ENCODE measurements at regions not wholly inside any gene's neighbourhood (a gene's known extent, or its start where the extent isn't known, plus 50 kb on each side); places are given as distances from the start of the nearest gene placed in this dataset.

DNA sequence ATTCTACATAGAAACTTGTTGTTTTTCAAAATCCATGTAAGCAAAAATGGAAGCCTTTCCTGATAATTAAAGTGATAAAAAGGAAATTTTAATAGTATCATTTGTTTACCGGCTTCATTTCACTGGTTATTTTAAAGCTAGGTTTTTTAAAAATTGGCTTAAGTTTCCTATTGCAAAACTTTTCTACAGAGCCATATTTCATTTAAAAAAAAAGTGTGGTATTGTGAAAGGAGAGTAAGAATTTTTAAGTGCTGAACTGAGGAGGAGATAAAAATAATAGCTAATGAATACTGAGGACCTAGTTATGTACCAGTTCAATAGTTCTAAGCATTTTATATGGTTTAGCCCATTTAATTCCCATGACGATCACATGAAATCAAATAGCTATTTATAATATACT, 172.2 kb upstream of the COL1A2 start:
- DNase-seq (ENCODE audit: low read depth in 4 of 4, low spot score in 2 of 4): no peak

GRCh38 chr7:94223375-94224084, 171.2 kb upstream of the COL1A2 start:
- peak in 1 of 4 donors; percentile 11 for DNase-seq (ENCODE audit: low read depth in 4 of 4, low spot score in 2 of 4)

GRCh38 chr7:94228223-94228622, 166.5 kb upstream of the COL1A2 start:
- DNase-seq (ENCODE audit: low read depth in 4 of 4, low spot score in 2 of 4): no peak

- DNase-seq (ENCODE audit: low read depth in 4 of 4, low spot score in 2 of 4): no peak
Observed at GRCh38 chr7:94228678-94229077, 166.0 kb upstream of the COL1A2 start.

GRCh38 chr7:94231305-94231704, 163.4 kb upstream of the COL1A2 start:
- no peak for DNase-seq (ENCODE audit: low read depth in 4 of 4, low spot score in 2 of 4)

DNA sequence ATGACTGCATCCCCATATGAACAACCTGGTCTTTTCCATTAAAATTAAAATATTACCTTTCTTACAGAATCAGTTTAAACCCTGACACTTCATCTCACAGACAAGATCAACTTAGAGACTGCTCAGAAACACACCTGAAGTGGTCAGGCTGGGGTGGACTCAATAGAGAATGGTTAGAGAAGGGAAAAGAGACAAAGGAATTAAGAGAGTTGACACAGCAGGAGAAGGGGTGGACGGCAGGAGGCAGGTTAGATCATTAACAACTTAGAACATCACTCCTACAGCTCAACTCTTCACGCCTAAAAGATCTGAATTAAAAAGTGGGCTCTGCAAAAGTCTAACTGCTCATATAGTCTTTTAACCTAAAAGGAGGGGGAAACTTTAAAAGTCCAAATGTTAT, 157.7 kb upstream of the COL1A2 start:
- no peak for DNase-seq (ENCODE audit: low read depth in 4 of 4, low spot score in 2 of 4)

- DNase-seq (ENCODE audit: low read depth in 4 of 4, low spot score in 2 of 4): no peak
Observed at GRCh38 chr7:94237417-94237816, 157.3 kb upstream of the COL1A2 start.

DNA sequence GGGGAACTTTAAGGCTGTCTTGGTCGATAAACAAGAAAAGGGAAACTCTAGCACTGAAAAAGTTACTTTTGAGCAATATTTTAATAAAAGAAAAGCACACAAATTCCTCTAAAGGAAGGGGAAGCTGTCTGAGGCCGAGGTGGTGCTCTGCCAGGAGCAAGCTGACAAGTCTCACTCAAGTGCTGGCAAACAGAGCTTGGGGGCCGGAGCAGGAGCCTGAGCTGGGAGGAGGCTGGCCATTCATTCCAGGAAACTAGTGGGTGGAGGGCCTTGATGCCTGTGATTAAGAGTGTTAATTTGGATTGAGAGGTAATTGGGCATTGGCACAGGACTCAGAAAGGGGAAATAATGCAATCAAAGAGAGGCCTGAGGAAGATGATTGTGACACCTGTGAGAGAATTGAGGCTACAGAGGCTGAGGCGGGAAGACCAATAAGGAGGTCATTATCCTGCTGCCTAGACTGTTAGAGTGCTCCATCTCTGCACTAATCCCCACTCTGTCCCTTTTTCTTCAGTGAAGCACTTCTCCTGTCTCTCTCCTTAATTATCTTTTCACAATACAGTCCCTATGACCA, 154.9 kb upstream of the COL1A2 start:
- no peak for DNase-seq (ENCODE audit: low read depth in 4 of 4, low spot score in 2 of 4)

- DNase-seq (ENCODE audit: low read depth in 4 of 4, low spot score in 2 of 4): no peak
Observed at GRCh38 chr7:94240902-94241301, 153.8 kb upstream of the COL1A2 start.

GRCh38 chr7:94241402-94241925, 153.2 kb upstream of the COL1A2 start:
- DNase-seq (ENCODE audit: low read depth in 4 of 4, low spot score in 2 of 4): no peak

DNA sequence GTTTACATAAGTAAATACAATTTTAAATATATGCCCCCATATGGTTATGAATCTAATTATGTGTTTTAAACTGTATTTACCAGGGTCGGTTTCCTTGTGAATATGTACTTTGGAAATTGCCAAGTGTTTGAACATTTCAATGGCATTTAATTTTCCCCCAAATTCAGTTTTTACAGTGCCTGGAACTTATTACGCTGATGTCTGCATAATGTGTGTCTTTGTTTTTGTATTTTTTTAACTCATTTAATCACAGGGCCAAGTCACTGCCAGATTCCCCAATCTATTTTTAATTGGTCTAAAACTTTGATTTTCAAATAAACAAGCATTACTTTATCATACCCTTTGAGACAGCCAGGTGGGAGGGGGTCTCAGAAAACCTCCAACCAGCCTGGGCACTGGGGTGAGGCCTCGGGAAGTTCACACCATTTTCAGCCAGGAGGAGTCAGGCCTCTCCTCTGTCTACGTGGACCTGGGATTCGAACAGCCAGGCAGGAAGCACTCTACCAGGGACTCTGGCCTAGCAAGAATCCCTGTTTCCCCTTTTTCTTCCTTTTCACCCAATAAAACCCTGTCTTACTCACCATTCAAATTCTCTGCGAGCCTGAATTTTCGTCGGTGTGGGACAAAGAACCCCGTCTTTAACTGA, 151.5 kb upstream of the COL1A2 start:
- DNase-seq (ENCODE audit: low read depth in 4 of 4, low spot score in 2 of 4): no peak

DNA sequence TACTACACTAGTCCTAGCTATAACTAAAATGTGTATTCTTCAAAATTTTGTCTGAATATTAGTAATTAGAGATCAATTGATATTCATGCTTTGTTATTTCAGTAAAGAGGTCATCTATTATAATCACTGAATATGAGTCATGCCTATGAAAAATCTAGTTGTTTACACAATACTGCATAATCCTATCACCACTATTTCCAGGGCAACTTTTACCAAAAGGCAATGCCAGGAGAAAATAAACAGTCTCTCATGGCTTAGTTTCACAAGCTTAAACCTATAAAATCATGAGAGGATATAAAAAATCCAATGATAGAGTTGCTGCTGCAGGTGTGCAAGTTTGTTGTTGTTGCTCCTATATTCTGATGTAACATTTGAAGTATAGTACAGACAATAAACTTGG, 149.9 kb upstream of the COL1A2 start:
- DNase-seq (ENCODE audit: low read depth in 4 of 4, low spot score in 2 of 4): no peak

DNA sequence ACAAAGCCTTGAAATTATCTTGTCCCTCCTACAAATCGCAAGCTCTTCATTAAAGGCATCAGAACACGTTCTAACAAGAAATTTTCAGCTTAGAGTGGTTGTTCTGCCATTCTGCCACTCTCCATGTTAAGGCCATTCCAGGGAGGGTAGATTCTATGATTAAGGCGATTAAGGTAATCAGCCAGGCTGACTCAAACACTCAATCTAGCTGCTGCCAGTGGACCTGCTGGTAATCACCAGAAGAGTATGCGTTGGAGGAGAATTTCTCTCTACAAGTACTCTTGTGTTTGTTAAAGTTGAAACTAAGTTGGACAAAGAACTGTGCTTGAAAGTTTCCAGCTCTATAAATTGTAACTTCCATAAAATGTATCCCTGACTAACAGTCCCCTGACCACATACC, 149.2 kb upstream of the COL1A2 start:
- DNase-seq (ENCODE audit: low read depth in 4 of 4, low spot score in 2 of 4): no peak

- DNase-seq (ENCODE audit: low read depth in 4 of 4, low spot score in 2 of 4): no peak
Observed at GRCh38 chr7:94247970-94248369, 146.7 kb upstream of the COL1A2 start.

GRCh38 chr7:94249631-94250030, 145.1 kb upstream of the COL1A2 start:
- no peak for DNase-seq (ENCODE audit: low read depth in 4 of 4, low spot score in 2 of 4)

GRCh38 chr7:94250124-94250523, 144.6 kb upstream of the COL1A2 start:
- no peak for DNase-seq (ENCODE audit: low read depth in 4 of 4, low spot score in 2 of 4)

- no peak for DNase-seq (ENCODE audit: low read depth in 4 of 4, low spot score in 2 of 4)
Observed at GRCh38 chr7:94250987-94251386, 143.7 kb upstream of the COL1A2 start.

- no peak for DNase-seq (ENCODE audit: low read depth in 4 of 4, low spot score in 2 of 4)
Observed at GRCh38 chr7:94252124-94252523, 142.6 kb upstream of the COL1A2 start.

DNA sequence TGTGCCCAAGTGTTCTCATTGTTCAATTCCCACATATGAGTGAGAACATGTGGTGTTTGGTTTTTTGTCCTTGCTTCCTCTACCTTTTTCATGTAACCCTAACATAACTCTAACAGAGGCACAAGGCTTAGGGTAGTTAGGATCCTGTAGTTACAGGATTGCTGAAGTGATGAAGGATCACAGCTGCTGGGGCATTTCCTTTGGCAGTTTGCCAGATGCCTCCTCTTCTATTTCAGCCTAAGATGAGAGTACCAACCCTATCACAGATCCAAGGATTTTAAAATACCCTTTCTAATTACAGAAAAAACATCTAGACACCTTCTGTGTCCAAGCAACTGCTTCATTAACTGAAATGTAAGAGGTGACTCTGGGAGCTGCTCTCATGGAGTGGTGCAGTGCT, 141.7 kb upstream of the COL1A2 start:
- DNase-seq (ENCODE audit: low read depth in 4 of 4, low spot score in 2 of 4): no peak

DNA sequence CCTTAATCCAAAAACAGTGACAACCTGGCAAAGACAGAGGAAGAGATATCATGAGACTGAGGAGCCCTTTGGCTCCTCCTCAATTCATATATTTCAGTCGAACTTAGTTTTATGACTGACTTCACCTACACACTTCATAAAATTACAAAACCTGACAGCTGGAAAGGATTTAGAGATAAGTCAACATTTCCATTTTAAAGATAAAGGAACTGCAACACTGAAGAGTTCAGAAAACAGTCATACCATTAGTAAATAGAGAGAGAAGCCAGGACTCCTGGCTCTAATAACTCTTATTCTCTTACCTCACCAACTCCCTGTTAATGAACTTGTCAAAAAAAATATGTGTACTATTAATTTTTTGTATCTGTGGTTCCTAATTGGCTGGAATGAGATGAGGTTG, 141.0 kb upstream of the COL1A2 start:
- DNase-seq (ENCODE audit: low read depth in 4 of 4, low spot score in 2 of 4): no peak

DNA sequence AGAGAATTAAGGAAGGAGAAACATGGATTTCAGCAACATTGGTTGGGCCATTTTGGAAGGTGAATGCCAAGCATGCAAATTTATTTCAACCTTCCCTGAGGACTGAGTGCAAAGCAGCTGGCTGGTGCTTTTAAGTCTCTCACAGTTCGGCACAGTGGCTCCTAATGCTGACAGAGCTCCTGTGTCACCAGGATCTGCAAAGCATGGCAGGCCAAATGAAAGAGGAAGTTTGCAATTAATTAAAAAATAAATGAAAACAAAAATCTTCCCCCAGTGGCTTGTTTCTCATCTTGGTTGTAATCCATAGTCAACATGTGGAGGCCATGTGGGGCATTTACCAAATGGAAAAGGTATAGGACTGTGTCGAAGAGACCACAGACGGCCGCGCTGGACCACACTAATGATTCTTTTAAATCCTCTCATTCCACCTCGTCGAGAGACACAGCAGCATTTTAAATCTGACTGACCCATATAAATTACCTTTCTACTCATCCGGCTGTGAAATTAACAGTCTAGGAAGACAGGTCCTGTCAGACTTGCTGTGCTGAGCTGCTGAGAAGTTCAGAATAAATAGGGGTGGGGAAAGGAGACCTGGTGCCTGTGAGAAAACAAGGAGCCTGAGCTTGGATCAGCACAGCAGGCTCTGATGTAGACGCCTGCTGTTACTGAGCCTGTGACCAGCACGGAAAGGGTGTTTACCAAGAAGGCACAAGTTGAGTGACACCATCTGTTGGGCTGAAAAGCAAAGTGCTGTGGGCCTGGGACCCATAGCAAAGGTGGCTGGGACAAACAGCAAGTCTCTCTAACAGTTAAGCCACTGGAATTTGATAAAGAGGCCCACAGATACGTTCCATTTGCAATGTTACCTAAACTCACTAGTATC, 136.0 kb upstream of the COL1A2 start:
- peak in 1 of 4 donors; percentile 29 for DNase-seq (ENCODE audit: low read depth in 4 of 4, low spot score in 2 of 4)
